Ureter (tissue), 1 donor: ENCODE measurements at regions not wholly inside any gene's neighbourhood (a gene's known extent, or its start where the extent isn't known, plus 50 kb on each side); places are given as distances from the start of the nearest gene placed in this dataset.

Source experiments
- DNase-seq: peaks from one replicate; pipeline ENCODE4 v3.0.0-alpha.2; 2020; ENCODE audit warnings: low spot score
- donor health status: DM: yes; HTN: yes; CAD: no.

DNA sequence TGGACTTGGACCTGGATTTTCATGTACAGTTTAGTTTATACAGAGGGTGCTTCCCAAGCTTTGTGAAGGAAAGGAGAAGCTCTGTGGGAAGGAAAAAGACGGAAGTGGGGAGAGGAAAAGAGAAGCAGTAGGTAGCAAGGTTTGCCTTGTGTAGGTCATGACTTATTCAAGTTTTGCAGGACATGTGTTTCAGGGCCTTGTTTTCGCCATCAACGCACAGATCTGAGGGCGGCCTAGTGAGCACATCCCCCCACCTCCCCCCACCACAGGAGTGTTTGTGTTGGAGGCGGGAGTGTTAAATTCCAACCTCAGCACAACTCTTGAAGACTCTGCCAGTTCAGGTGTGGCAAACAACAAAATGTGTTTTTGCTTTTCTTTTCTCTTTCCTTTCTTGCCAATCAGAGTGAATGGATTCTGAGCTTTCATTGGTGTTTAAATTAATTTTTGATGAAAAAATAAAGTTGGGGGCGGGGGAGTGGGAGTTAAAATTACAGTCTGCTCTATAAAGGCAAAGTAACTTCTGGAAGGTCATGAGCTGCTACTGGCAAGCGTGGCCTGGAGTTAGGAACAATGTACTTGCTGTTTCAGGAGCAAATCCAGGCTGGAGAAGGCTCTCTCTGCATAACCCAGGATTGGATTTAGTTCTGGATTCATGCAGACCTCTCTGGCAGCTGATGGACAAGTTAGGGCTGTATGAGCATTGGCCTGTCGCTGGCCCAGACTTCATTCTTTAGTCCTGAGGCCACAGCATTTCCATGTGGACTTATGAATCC is 338.5 kb downstream of the CD83 start:
- no peak for DNase-seq

DNA sequence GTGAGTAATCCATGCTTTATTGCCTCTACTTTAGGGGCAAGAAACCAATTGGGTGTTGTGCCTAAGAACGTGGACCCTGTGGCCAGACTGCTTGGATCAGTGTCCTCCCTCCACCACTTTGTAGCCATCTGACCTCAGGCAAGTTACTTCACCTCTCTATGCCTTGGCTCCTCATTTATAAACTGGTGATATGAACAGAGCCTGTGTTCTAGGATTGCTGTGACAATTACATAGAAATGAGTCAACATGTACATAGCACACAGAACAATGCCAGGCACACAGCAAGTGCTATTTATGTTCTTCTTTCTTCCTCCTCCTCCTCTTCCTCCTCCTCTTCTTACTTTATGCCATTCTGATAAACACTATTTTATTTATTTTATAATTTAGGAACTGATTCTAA is 339.4 kb downstream of the CD83 start:
- no peak for DNase-seq

DNA sequence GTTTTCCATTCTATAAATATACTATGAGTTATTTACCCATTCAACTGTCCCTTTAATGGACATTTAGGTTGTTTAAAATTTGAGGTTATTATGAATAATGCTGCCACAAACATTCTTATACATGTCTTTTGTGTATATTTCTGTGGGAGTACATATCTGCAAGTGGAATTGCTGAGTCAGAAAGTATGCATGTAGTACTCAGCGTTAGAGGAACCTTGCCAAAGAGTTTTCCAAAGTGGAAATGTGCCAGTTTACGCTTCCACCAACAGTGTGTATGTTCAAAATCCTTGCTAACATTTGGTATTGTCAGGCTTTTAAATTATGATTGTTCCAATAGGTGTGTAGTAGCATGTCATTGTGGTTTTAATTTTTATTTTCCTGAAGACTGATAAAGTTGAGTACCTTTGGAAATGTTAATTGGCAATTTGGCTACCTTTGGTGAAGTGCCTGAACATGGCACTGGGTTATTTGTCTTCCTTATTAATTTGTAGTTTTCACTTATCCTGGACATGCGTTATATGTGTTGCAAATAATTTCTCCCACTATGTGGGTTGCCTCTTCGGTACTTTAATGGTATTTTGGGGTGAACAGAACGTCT is 341.2 kb downstream of the CD83 start:
- DNase-seq, result no peak

DNA sequence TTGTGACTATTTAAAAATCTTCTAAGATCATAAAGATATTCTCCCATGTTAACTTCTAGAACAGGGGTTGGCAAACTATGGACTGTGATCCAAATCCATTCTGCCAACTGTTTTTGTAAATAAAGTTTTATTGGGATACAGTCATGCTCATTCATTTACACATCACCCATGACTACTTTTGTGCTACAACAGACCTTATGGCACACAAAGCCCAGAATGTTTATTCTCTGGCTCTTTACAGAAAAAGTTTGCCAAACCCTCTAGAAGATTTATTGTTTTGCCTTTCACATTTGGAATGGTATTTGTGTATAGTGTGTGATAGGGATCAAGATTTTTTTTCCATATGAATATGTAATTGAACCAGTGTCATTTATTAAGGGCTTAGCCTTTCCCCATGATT is 341.7 kb downstream of the CD83 start:
- DNase-seq, result no peak

DNA sequence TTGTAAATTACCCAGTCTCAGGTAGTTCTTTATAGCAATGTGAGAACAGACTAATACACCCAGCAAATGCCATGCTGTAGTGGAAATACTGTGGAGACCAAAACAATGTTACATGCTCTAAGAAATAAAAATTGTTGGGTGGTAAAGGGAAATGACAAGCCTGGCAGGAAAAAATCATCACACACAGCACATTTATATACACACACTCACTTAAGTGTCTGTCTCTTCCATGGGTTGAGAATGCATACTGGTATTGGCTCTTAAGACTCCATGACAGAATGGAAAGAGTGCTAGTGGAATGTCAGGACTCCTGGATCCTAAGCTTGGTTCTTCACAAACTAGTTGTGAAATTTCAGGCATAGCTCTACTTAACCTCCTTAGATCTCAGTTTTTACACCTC is 343.0 kb downstream of the CD83 start:
- no peak for DNase-seq

DNA sequence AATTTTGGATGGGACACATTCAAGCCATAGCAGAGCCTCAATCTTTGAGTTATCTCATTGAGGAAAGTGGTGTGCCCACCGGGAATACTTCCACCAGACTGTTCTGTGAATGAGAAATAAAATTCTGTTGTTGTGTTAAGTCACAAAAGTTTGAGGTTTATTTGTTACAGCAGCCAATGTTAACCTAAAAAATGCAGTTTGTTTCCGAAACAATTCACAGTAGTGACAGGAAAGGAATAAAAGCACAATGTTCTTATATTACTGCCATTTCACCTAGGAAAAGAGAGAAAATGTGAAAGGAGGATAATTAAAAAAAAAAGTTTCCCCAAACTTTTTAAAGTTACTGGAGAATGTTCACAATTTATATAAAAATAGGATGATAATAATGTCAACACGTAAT is 344.6 kb downstream of the CD83 start:
- no peak for DNase-seq

DNA sequence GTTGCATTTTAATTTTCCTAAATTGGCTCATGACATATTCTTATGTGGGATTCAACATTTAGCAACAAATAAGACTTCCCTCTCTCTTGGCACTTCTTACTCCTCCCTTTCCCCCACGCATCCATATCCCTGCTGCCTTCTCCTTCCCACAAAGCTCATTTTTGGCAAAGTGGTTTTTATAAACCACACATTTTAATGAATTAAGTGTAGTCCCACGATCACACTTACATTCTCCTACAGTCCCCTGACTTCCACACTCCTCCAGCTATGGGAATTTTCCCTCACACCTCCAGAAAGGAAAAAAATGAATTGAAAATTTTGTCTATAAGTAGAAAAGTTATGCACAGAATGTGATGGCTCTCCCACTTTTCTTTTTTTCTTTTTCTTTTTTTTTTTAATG is 345.0 kb downstream of the CD83 start:
- no peak for DNase-seq

DNA sequence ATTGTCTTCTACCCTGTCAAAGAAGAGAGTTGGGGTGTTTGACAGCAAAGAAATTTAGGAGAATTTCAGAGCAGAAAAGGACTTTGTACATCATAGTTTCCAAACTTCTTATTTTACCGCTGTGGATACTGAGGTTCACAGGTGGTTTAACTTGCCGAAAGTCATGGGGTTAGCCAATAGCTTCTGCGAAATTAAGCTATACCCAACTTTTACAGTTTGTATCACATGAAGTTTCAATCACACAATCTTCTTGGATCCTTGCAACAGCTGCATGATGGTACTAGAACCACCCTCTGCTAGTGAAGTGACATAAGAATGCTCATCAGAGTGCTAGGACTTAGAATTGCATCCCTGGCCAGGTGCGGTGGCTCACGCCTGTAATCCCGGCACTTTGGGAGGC is 345.5 kb downstream of the CD83 start:
- no peak for DNase-seq

DNA sequence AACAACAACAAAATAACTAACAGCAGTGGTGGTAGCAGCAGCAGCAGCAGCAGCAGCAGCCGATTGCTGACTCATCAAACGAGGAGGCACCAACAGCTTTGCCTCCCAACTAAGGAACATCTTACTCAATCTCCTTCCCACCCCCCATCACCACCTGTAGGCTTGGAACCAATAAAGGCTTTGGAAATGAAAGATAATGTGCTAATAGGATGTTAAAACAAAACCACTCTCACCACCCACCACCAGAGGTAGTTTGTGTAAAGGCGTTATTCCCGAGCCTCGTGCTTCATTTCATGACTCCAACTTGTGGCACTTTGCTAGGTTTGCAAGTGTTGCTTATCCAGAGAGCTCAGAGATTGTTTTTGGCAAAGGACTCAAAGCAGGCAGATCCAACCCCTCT is 346.5 kb downstream of the CD83 start:
- no peak for DNase-seq

DNA sequence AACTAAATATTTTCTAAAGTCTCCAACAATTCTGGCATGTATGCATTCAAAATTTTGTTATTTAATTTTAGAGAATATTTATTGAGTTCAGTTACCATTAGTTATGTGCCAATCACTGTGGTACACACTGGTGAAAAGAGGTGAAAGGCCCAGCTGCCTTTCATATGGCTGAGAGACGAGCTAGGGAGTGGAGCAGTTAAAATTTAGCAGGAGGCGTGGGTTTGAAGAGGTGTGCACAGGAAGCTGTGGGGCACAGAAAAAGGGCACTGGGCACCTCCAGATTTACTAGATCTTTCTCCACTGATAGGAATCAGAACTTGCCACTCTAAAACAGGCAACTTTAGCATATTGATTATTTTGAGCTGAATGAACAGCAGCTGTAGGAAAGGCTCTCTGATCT is 347.1 kb downstream of the CD83 start:
- DNase-seq, result no peak

DNA sequence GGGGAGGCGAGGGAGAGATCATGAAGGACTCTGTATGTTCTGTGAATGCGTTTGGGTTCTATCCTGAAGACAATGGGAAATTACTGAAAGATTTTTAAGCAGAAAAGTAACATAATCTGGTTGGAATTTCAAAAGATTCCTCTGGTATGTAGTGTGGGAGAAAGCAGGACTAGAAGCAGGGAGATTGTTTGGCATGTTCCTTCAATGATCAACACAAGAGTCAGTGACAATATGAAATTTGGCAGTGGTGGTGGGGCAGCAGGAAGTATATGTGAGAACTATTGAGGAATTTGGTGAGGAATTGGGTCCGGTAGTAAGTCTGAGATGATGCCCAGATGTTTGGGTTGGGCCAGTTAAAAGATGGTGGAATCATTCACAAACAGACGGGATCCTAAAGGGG is 348.7 kb downstream of the CD83 start:
- no peak for DNase-seq

DNA sequence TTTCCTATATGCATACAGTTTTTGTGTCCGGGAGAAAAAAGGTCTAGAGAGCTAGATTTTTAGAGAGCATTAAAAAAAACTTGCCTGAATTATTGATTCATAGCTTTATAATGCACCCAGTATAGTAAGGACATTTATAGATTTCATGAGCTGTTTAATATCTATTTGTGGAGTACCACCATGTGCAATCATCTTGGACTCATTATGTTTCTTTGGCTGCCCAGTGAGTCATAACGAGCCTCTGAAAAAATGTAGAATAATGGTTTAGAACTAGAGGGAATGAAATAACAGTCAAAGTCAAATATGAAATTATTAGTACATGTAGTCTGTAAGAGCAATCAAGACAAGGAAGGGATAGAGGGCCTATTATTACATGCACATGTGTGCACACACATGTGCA is 350.0 kb downstream of the CD83 start:
- DNase-seq, result no peak

DNA sequence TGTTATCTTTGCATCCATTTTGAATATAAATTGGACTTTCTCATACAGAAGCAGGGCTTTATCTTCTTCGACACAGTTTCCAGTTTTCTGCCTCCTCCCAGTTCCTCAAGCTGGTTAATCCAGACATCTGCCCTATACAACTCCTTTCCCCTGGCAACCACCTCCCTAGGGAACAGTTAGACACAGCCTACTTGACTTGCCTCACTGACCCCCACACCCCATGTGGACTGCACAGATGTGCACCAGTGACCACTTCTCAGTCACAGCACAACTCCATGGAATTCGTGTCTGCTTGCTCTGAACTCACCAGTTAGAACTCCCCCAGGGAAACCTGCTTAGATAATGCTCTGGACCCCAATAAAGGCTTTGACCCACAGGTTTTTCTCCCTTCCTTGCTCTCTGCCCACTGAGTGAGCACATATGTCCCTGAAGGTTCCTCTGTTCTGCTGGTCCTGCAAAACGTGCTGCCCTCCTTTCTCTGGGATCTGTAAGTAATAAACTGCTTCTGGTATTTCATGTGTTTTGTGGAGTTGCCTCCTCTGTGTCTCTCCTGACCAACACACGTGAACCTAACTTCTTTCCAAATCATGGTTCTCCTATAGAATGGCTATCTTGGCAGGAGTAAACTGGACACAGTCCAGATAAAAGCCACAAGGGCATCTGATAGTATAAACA is 351.2 kb downstream of the CD83 start:
- no peak for DNase-seq

DNA sequence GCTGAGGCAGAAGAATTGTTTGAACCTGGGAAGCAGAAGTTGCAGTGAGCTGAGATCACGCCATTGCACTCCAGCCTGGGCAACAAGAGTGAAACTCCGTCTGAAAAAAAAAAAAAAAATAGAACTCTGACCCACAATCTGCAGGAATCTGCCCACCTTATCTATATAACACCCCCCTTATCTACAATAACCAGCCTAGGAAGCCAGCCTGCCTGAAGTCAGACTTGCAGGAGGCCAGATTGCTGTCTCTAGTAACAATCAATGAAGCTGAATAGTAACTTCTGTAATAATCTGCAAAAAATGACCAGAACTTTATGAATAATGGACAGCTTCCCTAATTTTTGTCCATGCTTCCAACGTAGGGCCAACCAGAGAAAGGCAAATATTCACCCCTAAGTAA is 352.5 kb downstream of the CD83 start:
- DNase-seq, result no peak

DNA sequence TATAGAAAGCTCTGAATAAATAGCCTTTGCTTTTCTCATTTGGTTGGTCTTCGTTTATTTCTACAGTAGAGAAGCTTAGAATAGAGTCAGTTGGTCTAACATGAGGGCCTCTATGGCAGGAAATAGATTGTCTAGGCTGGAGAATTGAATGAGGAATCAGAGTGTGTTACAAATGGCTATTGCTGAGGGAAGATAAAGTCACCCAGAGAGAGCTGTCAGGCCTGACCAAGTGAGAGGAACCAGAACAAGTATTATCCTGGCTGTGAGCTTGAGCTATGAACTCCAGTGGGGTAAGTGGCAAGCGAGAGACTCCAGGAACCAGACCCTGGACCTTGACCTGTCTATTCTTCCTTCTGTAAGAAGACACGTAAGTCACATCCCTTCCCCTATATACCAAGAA is 353.1 kb downstream of the CD83 start:
- no peak for DNase-seq

DNA sequence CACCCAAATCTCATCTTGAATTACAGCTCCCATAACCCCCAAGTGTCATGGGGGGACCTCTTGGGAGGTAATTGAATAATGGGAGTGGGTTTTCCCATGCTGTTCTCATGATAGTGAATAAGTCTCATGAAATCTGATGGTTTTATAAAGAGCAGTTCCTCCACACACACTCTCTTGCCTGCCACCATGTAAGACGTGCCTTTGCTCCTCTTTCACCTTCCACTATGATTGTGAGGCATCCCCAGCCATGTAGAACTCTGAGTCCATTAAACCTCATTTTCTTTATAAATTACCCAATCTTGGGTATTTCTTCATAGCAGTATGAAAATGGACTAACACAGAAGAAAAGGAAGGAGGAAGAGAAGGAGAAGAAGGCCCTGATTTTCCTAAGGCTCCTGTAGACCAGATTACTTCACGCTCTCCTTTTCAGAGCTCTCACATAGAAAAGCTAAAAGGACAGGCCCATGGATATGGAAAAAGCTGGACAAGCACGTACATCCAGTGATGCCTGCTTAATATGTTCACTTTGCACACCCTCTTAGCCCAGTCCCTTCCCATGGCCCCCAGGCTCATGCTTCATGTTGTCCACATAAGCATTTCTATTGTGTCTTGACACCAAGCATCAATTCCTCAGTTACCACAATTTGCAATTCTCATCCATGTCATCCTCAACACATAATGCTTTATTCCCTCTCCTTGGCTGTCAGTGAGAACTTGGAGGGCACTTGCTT is 354.8 kb downstream of the CD83 start:
- no peak for DNase-seq

DNA sequence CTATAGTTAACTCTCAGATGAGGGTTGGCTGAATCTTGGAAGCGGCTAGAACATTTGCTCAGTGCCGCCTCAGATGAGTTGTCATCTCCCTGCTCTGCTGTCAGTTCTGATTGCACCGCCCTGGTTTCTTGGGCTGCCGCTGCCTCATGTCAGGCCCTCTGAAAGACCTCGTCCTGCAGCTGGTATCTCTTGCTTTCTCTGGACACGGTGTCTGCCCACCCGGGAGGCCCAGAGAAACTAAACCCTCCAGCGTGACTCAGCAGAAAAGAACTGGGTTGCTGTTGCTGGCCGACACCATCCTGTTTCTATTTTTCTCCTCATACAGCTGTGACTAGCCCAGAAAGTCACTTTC is 355.4 kb downstream of the CD83 start:
- no peak for DNase-seq

DNA sequence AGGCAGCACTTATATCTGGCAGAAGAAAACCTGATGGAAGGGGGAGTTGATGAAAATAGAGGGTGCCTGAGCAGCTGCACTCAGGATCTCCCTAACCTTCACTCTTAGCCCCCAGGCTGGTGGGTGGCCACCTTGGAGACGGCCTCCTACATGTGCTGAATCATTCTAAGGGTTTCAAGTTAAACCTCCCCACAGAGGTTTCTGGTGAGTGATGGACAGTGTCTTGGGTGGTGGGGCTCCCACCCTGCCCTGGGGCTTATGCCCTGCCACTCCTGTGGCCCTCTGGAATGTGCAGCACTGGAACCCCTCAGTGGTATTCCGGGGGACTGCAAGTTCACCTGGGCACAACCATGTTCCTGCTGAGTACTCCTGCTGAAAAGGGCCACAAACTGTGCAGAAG is 357.2 kb downstream of the CD83 start:
- no peak for DNase-seq

DNA sequence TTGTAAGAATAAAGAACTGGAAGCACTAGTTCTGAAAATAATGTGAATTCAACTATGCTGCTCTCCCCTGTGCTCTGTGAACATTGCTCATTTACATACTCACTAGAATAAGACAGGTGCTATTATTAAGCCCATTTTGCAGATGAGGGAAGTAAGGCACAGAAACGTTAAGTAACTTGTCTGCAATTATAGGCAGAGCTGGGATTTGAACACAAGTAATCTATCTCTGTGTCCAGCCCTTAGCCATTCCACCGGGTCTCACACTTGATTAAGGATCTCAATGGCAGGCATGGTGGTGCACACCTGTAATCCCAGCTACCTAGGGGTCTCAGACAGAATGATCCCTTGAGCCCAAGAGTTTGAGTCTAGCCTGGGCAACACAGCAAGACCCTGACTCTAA is 357.7 kb downstream of the CD83 start:
- DNase-seq, result no peak

DNA sequence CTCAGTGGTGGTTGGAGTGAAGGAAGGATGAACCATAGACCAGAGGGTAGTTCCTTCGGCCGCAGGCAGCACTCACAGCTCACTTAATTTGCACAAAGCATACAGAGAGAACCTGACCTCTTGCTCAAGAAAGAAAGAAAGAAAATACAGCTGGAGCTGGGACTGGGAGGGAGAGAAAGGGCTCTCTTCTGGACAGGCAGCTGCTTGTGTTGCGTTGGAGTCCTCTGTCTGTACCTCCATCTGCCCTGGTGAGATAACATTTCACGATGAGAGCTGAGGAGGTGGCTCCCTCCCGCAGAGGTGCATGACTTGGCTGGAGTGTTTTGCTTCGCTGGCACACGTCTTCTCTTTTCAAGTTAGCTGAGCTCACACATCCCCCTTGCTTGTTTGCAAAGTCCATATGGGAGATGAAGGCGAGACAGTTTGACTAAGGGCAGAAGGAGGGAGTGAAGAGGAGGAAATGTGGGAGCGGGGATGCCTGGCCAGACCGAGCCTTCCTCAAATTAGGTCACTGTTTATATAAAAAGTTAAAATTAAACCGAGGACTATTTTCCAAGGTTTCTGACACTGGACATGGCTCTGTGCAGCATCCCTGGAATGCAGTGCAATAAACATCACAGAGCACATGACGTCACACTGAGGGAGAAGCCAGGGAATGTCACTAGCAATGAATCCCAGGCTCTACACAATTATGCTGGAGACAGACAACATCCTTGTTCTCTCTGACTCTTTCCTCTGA is 359.4 kb downstream of the CD83 start:
- DNase-seq, result peak; percentile 79

DNA sequence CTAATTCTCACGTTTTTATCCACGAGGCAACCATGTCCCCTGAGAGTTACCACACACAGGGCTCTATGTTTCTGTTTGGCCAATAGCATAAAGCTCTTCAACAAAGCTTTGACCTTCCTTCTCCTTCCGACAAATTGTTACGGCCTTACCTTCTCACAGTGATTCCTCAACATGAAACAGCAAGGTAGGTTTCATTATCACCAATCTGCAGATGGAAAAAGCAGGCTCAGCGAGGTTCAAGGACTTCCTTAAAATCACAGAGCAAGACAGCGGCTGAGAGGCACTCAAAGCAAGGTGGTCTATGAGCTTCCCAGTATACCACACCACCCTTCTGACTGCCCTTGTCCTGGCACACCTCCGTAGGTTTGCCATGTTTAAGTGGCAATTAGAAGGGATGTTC is 360.0 kb downstream of the CD83 start:
- DNase-seq, result no peak
